GM21528 (cell line): ENCODE measurements at regions not wholly inside any gene's neighbourhood (a gene's known extent, or its start where the extent isn't known, plus 50 kb on each side); places are given as distances from the start of the nearest gene placed in this dataset.
"Not testable (repeated sequence)": the region's sequence is repeated elsewhere in the genome, so short reads cannot be mapped to it uniquely, and the experiment has no call there.

Experiments used
- ATAC-seq: cut with Tn5 transposase; IDR thresholded peaks from one replicate; pipeline ENCODE4 v1.9.1; 2021; ENCODE audit warnings: mild to moderate bottlenecking, moderate library complexity; ENCODE audit not compliant: unreplicated experiment, low FRiP score

DNA sequence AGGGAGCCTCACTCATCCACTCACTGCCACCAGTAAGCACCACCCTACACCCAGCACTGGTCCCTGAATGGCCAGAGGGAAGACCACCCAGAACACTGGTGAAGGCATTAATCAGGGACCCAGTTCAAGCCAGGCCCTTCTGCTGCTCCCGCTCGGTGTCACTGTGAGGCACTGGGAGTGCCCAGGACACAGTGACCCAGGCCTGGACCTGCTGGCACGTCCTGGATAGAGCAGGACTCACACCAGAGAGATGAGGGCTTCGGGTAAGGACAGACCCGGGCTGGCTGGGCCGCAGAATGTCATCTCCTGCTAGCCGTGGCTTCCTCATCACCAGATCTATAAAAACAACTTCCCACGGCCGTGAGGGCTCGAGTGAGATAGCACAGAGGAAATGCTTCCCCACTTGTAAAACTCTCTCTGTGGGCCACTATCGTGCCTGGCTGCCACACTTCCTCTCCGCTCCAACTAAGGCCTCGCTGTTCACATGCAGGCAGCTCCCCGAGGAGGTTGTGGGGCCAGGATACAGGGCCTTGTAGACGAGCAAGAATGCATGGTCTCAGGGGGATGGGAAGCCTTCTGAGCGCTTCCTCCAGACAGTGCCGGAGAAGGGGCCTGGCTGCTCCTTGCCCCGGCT lies 158.1 kb downstream of the NPIPB11 start:
- ATAC-seq = not testable (repeated sequence)

DNA sequence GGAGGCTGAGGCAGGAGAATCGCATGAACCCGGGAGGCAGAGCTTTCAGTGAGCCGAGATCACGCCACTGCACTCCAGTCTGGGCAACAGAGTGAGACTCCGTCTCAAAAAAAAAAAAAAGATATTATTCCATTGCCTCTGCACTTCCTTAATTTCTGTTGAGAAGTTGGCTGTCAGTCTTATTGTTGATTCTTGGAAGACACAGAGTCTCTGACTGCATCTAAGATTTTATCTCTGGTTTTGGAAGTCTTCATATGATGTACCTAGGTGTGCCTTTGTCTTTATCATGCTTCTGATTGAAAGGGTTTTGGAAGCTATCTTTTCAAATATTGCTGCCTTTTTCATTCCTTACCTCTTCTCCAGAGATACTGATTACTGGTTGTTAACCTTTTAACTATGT lies 160.4 kb downstream of the NPIPB11 start:
- ATAC-seq = not testable (repeated sequence)

DNA sequence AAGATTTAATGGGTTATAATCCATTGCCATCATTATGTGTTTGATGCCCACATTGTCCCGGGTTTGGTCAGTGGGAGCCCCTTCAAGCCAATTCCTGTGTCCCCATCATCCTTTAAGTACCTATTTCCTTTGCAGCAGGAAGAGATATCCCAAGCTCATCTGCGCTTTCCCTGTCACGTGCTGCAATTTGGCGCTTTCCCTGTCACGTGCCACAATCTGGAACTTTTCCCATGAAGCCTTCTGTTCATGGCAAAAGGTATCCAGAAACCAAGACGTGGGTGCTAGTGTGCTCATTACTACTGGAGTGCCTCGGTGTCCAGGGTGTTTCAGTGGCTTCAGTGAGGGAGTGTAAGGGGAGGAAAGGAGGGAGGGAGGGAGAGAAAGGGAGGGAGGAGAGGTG lies 168.5 kb downstream of the NPIPB11 start:
- no peak for ATAC-seq

DNA sequence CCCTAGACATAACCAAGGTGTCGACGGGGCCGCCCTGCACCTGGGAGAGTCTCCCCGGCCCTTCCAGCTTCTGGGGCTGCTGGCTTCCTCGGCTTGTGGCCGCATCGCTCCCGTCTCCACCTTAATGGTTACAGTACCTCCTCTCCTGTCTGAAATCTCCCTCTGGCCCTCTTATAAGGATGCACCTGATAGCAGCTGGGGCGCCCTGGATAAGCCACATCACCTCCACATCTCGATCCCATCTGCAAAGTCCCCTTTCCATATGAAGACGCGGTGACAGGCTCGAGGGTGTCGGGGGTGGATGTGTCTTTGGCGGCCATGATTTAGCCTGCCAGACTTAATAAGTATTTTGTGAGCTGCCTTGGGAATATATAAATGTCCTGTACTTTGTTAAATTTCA lies 169.0 kb downstream of the NPIPB11 start:
- not testable (repeated sequence) for ATAC-seq

DNA sequence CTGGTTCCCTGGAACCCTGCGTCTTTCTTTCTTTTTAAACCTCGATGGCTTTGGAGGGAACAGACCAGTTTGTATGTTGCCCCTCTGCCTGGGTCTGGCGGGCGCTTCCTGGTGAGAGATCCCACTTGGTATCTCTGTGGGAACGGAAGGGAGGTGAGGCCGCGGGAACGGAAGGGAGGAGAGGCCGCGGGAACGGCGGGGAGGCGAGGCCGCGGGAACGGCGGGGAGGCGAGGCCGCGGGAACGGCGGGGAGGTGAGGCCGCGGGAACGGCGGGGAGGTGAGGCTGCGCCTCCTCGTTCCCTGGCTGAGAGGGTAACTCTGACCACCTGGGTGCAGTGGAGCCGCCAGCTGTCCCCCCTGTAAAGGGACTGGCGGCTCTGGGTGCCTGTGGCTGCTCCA lies 169.5 kb downstream of the NPIPB11 start:
- not testable (repeated sequence) for ATAC-seq

DNA sequence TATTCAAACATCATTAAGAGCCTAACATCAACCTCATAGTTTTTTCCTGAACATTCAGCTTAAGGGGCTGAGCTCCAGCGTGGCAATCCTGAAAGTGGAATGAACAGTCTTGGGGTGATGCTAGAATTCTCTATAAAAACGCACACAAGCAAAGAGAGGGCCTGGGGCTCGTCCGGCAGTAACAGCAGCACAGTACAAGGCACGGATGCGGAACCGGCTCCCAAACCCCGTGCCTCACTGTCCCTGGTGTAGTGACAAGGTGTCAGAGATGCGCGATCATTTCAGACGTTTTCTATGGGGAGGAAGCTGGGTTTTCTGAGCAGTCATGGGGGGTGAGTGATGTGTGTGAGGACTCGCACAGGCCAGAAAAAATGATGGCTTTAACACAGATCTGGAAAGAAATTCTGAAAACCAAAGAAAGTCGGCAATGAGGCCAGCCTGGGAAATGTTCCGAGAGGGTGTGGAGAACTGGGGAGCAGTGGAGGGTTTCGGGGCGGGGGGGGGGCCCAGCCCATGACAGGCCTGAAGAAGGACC lies 170.6 kb downstream of the NPIPB11 start:
- ATAC-seq = not testable (repeated sequence)

DNA sequence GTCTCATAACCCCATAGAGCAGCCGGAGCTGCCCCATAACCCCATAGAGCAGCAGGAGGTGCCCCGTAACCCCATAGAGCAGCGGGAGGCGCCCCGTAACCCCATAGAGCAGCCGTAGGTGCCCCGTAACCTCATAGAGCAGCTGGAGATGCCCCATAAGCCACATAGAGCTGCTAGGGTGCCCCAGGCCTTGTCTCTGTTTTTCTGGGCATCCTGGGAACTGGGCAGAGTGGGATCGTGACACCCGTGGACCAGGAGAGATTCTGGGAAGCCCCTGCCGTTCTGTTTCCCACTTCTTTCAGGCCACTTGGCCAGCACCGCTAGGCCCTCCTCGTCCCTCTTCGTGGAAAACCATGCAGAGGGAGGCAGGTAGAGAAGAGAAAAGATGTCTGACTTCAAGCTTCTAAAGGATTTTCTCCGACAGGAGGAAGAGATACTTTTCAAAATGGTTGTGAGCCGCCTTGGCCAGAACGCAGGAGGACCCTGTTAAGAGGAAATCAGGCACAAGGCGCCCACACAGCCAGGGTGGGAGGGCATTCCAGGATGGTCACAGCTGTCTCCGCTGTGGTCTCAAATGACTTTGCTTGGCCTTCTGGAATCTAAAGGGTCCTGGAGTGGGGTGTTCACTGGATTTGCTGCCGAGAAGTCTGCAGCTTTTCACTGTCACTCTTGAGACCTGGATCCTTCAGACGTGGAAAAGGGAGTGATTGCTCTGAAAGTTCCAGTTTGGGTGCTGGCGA lies 171.8 kb downstream of the NPIPB11 start:
- ATAC-seq = not testable (repeated sequence)

DNA sequence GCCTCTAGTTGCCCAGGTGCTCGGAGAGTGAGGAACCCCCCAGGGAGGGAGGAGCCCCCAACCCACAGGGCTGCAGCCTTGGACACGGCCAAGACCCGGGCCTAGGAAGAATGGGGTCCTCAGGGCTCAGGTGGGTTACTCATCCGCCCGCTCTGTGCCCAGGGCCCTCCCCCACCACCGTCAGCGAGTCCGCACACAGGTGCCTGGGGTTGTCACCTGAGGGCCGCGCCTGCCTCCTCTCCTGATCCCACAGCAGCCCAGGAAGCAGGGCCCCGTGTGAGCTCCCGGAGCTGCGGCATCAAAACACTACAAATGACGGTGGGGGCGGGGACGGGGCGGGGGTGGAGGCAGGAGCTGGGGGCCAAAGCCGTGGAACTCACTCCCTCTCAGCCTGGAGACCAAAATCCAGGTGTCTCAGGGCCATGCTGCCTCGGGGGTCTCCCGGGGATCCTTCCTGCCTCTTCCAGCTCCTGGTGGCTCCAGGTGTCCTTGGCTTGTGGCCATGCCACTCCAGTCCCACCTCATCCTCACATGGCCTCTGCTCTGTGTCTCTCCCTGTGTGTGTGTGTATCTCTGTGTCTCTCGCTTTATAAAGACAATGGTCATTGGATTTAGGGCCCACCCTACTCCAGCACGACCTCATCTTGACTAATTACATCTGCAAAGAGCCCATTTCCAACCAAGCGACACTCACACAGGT lies 172.7 kb downstream of the NPIPB11 start:
- ATAC-seq = not testable (repeated sequence)

DNA sequence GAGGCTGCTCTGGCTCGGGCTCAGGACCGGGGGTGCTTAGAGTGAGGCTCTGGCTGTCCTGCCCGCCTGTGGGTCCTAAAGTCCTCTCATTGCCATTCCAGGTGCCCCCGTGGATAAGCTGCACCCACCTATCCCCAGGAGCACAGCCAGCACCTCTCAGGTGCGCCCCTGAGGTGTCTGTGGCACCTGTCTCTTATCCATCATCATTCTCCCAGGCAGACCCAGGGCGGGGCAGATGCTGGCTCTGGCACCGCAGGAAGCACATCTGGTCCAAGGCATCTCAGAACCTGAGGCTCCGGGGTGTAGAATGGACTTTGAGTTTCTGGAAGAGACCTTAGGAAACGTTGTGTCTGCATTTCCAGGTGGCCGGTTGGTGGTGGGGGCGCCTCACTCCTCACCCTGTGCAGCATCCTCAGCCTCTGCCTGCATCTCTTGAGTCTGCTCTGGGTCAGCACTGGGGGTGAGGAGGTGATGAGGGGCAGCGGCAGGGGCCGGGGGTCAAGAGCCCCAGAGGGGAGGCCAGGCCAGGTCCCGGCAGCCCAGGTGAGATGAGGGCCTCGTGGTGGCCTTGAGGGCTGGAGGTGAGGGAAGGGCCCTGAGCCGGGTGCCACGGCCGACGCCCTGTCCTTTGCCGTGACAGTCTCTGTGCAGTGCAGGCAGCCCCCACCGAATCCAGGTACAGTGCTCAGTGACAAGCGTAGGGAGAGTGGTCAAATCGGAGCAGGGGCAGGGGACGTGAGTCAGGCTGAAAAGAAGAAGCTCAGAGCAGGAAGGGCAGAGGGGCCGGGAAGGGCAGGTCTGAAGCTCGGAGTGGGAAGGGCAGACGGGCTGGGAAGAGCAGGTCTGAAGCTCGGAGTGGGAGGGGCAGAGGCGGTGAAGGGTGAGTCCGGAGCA lies 173.5 kb downstream of the NPIPB11 start:
- ATAC-seq = no peak

DNA sequence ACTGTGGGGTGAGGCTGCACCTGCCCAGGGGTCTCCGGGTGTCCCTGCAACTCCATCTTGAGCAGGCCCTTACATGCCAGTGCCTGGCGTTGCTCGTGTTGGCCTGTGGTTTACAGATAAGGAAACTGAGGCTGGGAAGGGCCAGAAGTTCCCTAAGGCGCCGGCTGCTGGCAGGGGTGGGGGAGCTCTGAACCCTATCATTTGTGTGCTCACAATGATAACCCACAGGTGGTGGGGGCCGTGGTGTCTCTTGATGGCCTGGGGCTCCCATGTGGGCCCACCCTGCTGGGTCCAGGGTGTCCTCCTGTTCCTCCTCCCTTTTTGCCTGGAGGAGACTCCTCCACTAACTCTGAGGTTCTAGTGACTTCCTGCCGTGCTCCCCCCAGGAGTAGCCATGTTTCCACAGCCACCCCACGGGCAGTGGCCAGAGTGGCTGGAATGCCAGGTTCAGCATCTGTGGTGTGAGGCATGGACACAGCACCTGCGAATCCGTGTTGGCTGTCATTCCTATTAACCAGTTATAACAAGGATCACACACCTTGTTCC lies 174.3 kb downstream of the NPIPB11 start:
- not testable (repeated sequence) for ATAC-seq

DNA sequence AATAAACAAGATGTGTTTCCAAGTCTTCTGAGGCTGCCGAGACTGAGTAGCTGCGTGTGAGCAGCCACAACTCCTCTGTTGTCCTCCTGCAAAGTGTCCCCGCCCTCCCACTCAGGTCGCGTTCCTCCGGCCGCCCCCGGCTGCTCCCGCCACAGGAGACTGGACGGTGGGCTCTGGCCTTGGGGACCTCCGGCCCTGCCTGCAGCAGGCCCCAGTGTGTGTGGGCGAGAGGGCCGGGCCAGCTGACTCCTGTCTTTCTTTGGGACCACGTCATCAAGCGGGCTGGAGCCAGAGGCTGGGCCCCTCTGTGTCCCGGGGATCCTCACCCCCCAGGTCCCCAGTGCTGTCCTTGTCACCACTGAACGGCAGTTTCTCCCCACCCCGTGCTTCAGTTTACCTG lies 175.3 kb downstream of the NPIPB11 start:
- ATAC-seq = no peak

DNA sequence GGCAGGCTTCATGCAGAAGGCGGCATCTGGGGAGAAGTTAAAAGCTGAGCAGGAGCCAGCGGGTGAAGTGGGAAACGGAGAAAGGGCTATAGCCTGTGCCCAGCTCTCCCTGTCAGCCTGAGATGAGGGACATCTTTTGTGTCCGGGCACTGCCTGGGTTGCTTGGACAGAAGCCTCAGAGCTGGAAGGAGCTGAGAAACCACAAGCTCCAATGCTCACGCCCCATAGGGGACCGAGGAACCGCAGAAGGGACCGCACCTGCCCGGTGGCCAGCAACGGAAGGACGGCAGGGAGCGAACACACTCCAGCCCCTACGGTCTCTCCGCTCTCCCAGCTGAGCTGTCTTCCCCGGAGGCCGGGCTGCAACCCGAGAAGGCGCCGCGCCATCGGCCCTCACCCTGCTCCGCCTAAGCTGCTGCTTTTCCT lies 175.8 kb downstream of the NPIPB11 start:
- no peak for ATAC-seq

DNA sequence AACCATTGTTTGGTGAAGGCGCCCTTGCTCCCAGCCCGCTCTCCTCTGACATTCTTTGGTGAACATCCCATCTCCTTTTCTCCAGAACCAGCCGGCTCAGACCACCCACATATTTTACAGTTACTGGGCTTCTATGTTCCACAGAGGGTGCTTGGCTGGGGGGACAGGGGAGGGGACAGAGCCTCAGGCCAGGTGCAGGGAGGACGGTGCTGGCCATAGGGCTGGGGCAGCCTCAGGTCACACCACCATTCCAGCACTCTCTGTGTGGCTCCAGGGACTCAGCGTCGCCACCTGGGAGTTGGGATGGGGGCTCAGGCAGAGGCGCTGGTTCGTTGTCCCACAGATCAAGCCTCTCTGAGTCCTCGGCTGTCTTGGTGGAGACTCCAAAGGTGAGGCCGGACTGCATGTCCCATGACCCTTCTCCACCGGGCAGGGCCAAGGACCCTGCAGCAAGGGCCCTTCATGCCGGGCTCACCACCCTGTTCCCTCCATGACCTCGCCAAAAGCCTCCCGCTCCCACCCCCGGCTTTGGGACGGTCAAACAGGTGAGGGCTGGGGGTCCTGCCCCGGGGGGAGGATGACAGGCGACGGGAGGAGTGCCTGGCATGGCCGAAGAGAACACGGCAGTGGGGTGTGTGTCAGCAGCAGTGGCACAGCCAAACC lies 176.4 kb downstream of the NPIPB11 start:
- ATAC-seq = not testable (repeated sequence)

DNA sequence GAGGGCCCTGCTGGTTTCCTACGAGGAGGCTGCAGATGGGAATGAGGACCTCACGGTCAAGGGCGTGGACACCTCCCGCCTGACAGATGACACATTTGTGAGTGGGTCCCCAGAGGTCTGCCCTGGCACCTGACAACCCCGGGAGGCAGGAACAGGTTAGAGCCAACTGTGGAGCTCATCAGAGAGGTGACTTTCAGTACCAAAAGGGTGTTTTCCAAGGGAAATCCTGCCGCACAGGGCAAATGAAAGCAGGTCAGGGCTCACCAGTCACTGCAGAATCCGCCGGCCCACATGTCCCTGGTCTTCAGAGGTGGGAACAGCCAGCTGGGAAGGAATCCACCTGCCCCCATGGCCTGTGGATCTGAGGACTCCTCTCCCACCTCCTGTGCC lies 176.9 kb downstream of the NPIPB11 start:
- not testable (repeated sequence) for ATAC-seq

DNA sequence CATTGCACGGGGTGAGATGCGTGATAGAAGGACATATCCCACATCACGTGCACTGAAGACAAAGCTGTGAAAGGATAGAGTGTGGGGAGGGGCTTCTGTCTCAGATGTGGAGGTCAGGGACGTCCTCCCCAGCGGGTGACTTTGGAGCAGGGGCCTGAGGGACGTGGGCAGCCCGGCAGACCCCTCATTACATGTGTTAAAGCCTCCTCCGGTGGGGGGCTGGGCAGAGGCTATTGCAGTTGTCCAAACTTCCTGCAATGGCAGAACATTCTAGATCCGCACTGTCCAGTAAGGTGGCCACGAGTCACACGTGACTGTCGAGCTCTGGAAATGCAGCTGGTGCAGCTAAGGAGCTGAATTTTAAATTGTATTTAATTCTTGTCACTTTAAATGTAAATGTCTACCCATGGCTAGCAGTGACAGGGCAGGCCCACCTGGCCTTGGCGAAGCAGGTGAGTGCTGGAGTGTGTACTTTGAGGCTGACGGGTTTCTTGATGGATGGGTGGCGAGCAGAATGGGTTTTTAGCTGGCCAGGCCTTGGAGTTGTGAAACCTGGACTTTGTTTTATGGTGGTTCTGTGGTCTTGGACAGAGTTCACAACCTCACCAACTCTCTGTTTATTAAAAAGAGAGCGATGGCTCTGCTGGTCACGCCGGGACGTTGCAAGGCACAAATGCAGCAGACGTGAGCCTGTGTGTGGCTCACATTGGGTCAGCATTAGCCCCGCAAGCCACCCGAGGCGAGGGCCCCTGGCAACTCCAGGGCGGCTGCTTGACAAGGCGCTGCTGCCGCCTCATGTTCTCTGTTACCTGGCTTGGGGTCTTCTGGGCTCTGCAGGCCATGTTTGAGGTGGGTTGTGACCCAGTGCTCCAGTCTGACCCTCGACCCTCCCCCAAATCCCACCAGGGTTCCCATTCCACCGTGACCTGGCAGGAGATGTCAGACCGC lies 177.6 kb downstream of the NPIPB11 start:
- not testable (repeated sequence) for ATAC-seq

DNA sequence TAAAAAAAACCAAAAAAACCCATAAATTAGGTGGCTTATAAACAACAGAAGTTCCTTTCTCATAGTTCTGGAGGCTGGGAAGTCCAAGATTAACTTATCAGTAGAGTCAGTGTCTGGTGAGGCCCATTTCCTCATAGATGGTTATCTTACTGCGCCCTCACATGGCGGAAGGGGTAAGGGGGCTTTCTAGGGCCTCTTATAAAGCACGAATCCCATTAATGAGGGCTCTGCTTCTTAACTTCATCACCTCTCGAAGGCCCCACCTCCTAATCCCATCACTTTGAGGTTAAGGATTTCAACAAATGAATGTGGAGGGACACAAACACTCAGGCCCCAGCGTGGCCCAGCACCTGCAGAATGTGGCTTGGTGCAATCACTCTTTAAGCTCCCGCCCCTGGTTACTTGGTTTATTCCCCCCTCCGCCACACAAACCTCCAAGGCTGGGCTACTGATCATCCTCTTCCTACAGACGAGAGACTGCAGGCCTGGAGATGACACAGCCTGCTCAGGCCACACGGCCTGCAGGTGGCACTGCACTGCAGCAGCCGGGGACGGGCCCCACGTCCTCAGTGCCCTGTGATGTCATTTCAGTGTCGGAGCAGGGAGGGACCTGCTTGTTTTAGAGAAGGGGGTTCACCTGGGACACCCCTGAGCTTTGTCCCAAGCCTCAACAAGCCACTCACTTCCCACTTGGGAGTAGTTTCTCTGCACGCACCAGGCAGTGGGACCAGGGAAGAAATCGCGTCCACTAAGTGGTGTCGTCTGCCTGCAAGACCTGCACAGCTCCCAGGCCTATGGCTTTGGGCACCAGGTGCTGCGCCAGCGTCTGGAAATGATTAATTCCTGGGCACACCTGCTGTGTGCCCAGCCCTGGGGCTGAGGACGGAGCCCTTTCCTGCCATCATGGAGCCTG lies 178.5 kb downstream of the NPIPB11 start:
- ATAC-seq = not testable (repeated sequence)

DNA sequence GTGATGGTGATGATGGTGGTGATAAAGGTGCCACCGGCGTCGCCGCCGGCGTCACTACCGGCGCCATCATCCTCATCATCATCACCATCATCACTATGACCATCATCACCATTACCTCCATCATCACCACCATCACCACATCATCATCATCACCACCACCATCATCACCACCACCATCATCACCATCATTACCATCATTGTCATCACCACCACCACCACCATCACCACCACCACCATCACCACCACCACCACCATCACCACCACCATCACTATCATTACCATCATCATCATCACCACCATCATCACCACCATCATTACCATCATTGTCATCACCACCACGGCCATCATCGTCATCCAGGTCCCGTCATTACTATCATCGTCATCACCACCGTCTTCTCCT lies 179.7 kb downstream of the NPIPB11 start:
- no peak for ATAC-seq
